Naive thymus-derived CD8-positive, alpha-beta T cell (primary cell): ENCODE measurements at regions not wholly inside any gene's neighbourhood (a gene's known extent, or its start where the extent isn't known, plus 50 kb on each side); places are given as distances from the start of the nearest gene placed in this dataset.

Experiments
- ATAC-seq, 2 donors: fragments of 150-1000 bp; cut with Tn5 transposase in 1 of 2; sonication (Bioruptor Pico), chemical (Tn5 transposase) in 1 of 2; 1 replicate in 1 of 2; 2 replicates in 1 of 2; pipeline ENCODE4 v1.10.0; 2021; ENCODE audit warnings: mild to moderate bottlenecking in 2 of 2, moderate library complexity in 2 of 2
- POLR2A ChIA-PET: fragments of 350-600 bp; sonication (Branson Sonifier 250); formaldehyde crosslinking; loops from one replicate; lab custom pipeline; 2021; ENCODE audit warnings: antibody characterized with exemption; lab: Charles Lee
- DNase-seq, 10 donors: peaks; one replicate each; pipeline versions ENCODE4 v3.0.0 to v3.0.0-alpha.2; 2020 to 2022
- H3K27ac Mint-ChIP-seq, 10 donors: one replicate each; pipeline ENCODE4 v1.8.0; 2020 to 2022; ENCODE audit warnings: mild to moderate bottlenecking in 10 of 10, mixed read lengths in 10 of 10, moderate library complexity in 4 of 10, inconsistent platforms in 1 of 10
- H3K27me3 Mint-ChIP-seq, 5 donors: one replicate each; pipeline ENCODE4 v1.8.0; 2021 to 2022; ENCODE audit warnings: mixed read lengths in 5 of 5
- H3K36me3 Mint-ChIP-seq, 3 donors: one replicate each; pipeline ENCODE4 v1.8.0; 2020 to 2022; ENCODE audit warnings: mixed read lengths in 3 of 3, mild to moderate bottlenecking in 2 of 3, inconsistent platforms in 1 of 3
- H3K4me1 Mint-ChIP-seq, 4 donors: one replicate each; pipeline ENCODE4 v1.8.0; 2021 to 2022; ENCODE audit warnings: mixed read lengths in 4 of 4
- H3K4me3 Mint-ChIP-seq, 10 donors: one replicate each; pipeline ENCODE4 v1.8.0; 2020 to 2022; ENCODE audit warnings: mild to moderate bottlenecking in 10 of 10, mixed read lengths in 10 of 10, moderate library complexity in 6 of 10, inconsistent platforms in 1 of 10
- H3K9me3 Mint-ChIP-seq, 9 donors: one replicate each; pipeline ENCODE4 v1.8.0; 2020 to 2022; ENCODE audit warnings: mixed read lengths in 9 of 9, mild to moderate bottlenecking in 3 of 9, inconsistent platforms in 1 of 9, moderate library complexity in 1 of 9

DNA sequence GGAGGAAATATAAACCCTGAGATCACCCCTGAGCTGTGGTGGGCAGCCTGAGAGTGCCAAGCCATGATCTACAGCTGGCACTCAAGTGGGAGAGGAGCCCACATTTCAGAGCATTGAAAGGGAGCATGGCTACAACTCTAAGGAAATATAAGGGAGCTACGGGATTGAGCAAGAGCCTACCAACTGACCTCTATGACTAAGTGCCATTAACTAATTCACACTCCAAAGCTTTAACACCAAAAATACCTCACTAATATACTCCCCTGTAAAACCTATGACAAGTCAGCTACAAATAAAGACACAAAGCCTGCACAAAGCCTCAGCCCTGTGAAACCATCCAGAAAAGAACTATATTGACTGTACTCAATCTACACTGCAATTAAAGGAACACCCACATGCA, 286.8 kb upstream of the RPS23 start:
- Mint-ChIP-seq H3K36me3 (no peaks in the 10 kb centered on the region), H3K4me1 (peaks cover 0 to 2% (median 0%) of the 10 kb centered on the region in 4 donors), H3K27me3 (peaks cover 0 to 23% (median 5%) of the 10 kb centered on the region in 5 donors), H3K4me3 (no peak overlapping the region), H3K9me3 (no peaks in the 10 kb centered on the region), H3K27ac (no peak overlapping the region)
- POLR2A ChIA-PET = no interaction called here
- ATAC-seq (no peak), DNase-seq (no peak)

DNA sequence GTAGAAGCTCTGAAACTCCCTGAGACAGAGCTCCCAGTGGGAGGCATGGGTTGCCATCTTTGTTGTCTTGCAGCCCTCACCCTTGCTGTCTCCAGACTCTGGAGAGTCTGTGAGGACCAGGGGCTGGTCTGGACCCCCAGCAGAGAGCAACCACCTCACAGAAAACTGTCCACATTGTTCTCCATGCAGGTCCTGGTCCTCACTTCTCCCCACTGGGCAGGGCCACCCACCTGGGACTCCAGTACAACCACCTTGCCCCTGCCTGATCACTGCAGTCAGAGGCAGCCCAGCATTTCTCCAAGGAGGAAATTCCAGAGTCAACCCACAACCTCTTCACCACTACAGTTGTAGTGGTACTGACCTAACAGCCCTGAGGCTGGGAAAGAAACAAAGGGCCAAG, 285.6 kb upstream of the RPS23 start:
- no peak for ATAC-seq
- Mint-ChIP-seq H3K4me3 (no peak overlapping the region), H3K4me1 (peaks cover 0 to 2% (median 0%) of the 10 kb centered on the region in 4 donors), H3K27ac (no peak overlapping the region), H3K36me3 (no peaks in the 10 kb centered on the region), H3K27me3 (peaks cover 0 to 23% (median 5%) of the 10 kb centered on the region in 5 donors), H3K9me3 (no peaks in the 10 kb centered on the region)
- POLR2A ChIA-PET = no interaction called here
- no peak for DNase-seq

DNA sequence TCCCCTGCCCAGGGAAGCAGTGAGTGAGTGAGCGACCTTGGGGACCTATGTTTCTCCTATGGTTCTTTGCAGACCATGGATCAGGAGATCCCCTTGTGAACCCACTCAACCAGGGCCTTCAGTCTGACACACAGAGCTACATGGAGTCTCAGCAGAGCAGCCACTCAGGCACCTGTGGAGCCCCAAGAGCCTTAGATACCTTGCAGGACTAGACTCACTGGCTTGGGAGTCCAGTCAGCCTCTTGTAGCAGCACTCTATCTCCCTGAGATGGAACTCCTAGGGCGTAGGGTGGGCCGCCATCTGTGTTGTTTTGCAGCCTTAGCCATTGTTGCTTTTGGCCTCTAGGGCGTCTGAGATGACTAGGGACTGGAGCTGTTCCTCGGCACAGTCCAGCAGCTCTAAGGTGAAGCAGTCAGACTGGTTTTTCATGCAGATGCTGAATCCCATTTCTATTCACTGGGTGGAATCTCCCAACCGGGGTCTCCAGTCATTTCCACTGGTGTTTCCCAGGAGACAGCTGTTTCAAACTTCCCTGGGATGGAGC, 284.6 kb upstream of the RPS23 start:
- ATAC-seq (no peak), DNase-seq (no peak)
- Mint-ChIP-seq H3K27ac (no peak overlapping the region), H3K9me3 (peaks cover 2 to 7% (median 5%) of the 10 kb centered on the region in 9 donors), H3K4me1 (peaks cover 0 to 2% (median 0%) of the 10 kb centered on the region in 4 donors), H3K4me3 (no peak overlapping the region), H3K36me3 (peaks cover 0 to 4% (median 0%) of the 10 kb centered on the region in 3 donors), H3K27me3 (peaks cover 0 to 23% (median 5%) of the 10 kb centered on the region in 5 donors)
- POLR2A ChIA-PET = no interaction called here

DNA sequence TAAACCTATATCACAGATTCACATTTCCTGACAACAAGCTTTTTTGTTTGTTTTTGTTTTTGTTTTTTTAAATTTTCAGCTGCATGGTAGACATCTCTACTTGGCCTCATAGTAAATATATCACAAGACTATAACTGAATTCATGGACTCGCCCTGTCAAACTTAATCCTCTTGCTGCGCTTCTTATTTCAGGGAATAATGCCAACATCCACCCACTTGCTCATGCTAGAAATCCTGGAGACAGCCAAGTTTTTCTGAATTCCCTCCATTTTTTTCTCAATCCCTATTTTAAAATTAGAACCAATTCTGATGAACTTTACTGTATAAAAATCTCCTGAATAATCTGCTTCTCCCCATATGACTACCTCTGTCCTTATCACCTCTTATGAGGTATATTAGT, 283.6 kb upstream of the RPS23 start:
- Mint-ChIP-seq H3K27me3 (peaks cover 0 to 16% (median 6%) of the 10 kb centered on the region in 5 donors), H3K9me3 (peaks cover 5 to 11% (median 9%) of the 10 kb centered on the region in 9 donors), H3K36me3 (peaks cover 0 to 9% (median 0%) of the 10 kb centered on the region in 3 donors), H3K4me1 (no peaks in the 10 kb centered on the region), H3K4me3 (no peak overlapping the region), H3K27ac (no peak overlapping the region)
- DNase-seq (no peak), ATAC-seq (no peak)
- POLR2A ChIA-PET = no interaction called here

DNA sequence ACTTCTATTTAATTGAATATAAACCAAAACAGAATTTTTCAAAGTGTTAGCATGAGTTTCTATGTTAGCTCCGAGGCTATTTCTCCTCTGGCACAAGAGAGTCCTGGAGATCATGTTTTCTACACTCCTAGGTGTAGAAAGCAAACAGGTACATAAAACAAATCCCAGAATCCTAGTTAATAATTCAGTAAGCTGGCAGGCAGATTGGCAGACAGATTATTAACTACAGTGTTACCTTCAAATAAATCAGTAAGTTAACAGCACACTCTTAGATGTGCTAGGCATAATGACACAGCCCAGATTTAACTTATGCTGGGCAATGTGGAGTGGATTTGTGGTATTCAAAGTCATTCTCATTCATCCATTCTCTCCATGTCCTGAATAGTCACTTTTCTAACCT, 282.8 kb upstream of the RPS23 start:
- POLR2A ChIA-PET = no interaction called here
- ATAC-seq = no peak
- H3K9me3 Mint-ChIP-seq = peaks cover 5 to 11% (median 9%) of the 10 kb centered on the region in 9 donors

DNA sequence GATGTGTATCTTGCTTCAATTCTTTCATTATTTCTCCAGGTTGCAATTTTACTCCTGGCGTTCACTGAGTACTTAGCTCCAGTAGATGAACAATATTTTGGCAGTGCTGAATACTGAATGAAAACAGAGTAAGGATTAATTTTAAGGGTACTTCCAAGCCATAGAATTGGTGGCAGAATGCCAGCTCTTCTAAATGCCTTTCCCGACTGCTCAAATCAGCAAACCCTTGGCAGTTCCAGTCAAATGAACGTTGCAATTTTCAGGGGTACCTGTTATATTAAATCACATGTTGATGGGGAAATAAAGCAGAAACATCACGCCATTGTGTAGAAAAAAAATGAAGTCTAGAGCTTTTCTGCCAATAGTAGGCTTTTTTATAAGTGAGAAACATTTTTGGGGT, 282.4 kb upstream of the RPS23 start:
- H3K27me3 Mint-ChIP-seq = peaks cover 0 to 16% (median 6%) of the 10 kb centered on the region in 5 donors
- H3K27ac Mint-ChIP-seq = no peak overlapping the region
- H3K9me3 Mint-ChIP-seq = peaks cover 5 to 11% (median 9%) of the 10 kb centered on the region in 9 donors
- no peak for DNase-seq
- ATAC-seq = no peak
- H3K36me3 Mint-ChIP-seq = peaks cover 0 to 9% (median 0%) of the 10 kb centered on the region in 3 donors
- H3K4me3 Mint-ChIP-seq = no peak overlapping the region
- POLR2A ChIA-PET = no interaction called here
- no peaks in the 10 kb centered on the region for H3K4me1 Mint-ChIP-seq

More for the DNA sequence above, 282.8 kb upstream of the RPS23 start:
- no peak overlapping the region for H3K27ac Mint-ChIP-seq
- DNase-seq = no peak
- H3K4me3 Mint-ChIP-seq = no peak overlapping the region
- H3K27me3 Mint-ChIP-seq = peaks cover 0 to 16% (median 6%) of the 10 kb centered on the region in 5 donors
- peaks cover 0 to 9% (median 0%) of the 10 kb centered on the region in 3 donors for H3K36me3 Mint-ChIP-seq
- H3K4me1 Mint-ChIP-seq = no peaks in the 10 kb centered on the region

DNA sequence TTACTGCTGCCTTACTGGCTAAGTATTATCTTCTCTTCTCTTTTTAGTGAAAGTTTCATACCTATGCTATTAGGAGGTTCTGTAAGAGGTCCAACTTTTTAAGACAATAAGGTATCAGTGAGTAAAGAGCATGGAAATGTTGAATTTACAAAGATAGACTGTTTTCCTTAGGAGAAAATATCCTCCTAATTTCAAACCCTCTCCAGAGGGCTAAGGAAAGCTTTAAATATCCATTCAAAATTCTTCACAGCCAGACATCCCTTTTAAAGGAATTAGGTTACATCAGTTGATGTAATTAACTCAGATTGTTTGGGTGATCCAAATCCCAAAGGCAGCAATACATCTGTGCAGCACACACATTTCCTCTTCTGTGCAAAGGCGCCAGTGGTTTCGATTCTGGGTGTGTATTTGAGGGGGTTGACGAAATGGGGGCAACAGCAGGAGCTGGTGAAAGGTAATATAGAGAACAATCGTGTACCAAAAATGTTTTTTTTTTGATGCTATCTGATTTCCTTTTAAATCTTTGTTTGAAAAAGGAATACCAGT, 273.8 kb upstream of the RPS23 start:
- Mint-ChIP-seq H3K9me3 (no peaks in the 10 kb centered on the region), H3K27ac (no peak overlapping the region), H3K4me1 (no peaks in the 10 kb centered on the region), H3K27me3 (peaks cover 0 to 2% (median 0%) of the 10 kb centered on the region in 5 donors), H3K4me3 (no peak overlapping the region), H3K36me3 (no peaks in the 10 kb centered on the region)
- POLR2A ChIA-PET = no interaction called here
- DNase-seq (no peak), ATAC-seq (no peak)

DNA sequence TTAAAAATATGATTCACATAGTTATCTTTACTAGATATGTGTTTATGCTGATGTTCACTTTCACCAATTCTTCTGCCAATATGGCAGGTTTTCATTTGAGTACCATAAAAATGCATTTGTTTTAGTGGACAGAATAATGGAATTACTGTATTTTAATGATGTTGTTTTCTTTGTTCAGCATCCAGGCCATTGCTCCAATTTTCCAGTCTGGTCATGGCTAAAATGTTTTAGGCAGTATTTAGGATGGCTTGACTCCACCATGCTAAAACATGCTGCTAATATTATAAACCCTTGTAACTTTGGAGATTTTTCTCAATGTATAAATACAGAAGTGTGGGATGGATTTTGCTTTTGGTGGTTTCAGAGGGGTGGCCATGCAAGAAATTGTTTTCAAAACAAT, 273.0 kb upstream of the RPS23 start:
- no peak overlapping the region for H3K27ac Mint-ChIP-seq
- H3K4me1 Mint-ChIP-seq = no peaks in the 10 kb centered on the region
- H3K9me3 Mint-ChIP-seq = no peaks in the 10 kb centered on the region
- ATAC-seq (no peak), DNase-seq (no peak)
- no peaks in the 10 kb centered on the region for H3K36me3 Mint-ChIP-seq
- peaks cover 0 to 2% (median 0%) of the 10 kb centered on the region in 5 donors for H3K27me3 Mint-ChIP-seq
- POLR2A ChIA-PET = no interaction called here
- H3K4me3 Mint-ChIP-seq = no peak overlapping the region

DNA sequence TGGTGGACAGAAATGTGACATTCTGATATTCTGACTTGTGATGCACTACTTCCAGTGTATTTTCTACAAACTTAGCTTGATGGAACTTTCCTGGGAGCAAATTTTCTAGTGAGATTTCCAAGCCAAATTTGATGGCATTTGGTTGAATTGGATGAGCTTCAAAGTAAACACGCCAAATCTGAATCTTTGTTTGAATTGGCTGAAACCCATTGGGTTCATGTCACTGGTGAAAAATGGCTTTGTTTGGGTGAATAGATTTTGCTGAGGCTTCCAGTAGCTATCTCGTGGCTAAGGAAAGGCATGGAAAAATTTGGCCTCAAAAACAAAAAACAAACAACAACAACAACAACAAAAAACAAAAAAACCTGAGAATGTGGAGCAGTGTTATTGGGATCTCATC, 271.1 kb upstream of the RPS23 start:
- DNase-seq (no peak), ATAC-seq (no peak)
- H3K4me3 Mint-ChIP-seq = no peak overlapping the region
- no peak overlapping the region for H3K27ac Mint-ChIP-seq
- peaks cover 0 to 3% (median 0%) of the 10 kb centered on the region in 3 donors for H3K36me3 Mint-ChIP-seq
- H3K9me3 Mint-ChIP-seq = peaks cover 0 to 4% (median 0%) of the 10 kb centered on the region in 9 donors
- H3K4me1 Mint-ChIP-seq = no peaks in the 10 kb centered on the region
- POLR2A ChIA-PET = no interaction called here
- H3K27me3 Mint-ChIP-seq = peaks cover 0 to 4% (median 0%) of the 10 kb centered on the region in 5 donors

DNA sequence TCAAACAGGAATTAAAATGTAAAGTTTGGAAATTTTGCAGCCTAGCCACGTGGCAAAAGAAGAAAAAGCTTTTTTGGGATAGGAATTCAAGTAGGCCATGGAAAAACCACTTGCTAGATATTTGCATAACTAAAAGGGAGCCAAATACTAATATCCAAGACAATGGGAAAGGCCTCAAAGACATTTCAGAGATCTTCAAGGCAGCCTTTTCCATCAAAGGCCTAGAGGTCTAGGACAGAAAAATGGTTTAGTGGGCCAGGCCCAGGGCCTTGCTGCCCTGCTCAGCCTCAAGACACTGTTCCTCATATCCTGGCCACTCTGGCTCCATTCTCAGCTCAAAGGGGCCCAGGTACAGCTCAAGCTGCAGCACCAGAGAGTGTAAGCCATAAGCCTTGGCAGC, 265.9 kb upstream of the RPS23 start:
- ATAC-seq = no peak
- Mint-ChIP-seq H3K36me3 (peaks cover 0 to 5% (median 3%) of the 10 kb centered on the region in 3 donors), H3K9me3 (peaks cover 0 to 10% (median 3%) of the 10 kb centered on the region in 9 donors), H3K27ac (peak overlapping the region in 1 of 10 donors; percentile 32), H3K27me3 (peaks cover 0 to 4% (median 0%) of the 10 kb centered on the region in 5 donors), H3K4me1 (no peaks in the 10 kb centered on the region), H3K4me3 (no peak overlapping the region)
- POLR2A ChIA-PET = no interaction called here
- DNase-seq = no peak

DNA sequence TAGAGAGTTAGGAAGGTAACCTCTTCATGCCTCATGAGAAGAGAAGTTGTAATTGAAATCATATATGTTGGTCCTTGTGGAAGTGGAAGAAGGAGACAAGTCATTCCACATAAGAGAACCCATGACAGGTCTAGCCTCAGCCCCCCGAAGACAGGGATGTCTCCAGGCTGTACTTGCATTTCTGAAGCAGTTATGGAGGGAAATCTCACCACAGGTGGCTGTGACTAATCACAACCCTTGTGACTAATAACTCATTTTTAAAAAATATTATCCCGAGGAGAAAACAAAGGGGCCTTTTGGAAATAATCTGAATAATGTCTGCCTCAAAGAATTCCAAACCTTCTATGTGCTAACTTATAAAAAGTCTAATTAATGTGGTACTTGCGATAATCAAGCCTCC, 262.1 kb upstream of the RPS23 start:
- Mint-ChIP-seq H3K4me3 (no peak overlapping the region), H3K9me3 (peaks cover 0 to 10% (median 2%) of the 10 kb centered on the region in 9 donors), H3K36me3 (peaks cover 0 to 5% (median 3%) of the 10 kb centered on the region in 3 donors), H3K27me3 (peaks cover 0 to 5% (median 0%) of the 10 kb centered on the region in 5 donors), H3K4me1 (no peaks in the 10 kb centered on the region), H3K27ac (no peak overlapping the region)
- POLR2A ChIA-PET = no interaction called here
- DNase-seq (no peak), ATAC-seq (no peak)

DNA sequence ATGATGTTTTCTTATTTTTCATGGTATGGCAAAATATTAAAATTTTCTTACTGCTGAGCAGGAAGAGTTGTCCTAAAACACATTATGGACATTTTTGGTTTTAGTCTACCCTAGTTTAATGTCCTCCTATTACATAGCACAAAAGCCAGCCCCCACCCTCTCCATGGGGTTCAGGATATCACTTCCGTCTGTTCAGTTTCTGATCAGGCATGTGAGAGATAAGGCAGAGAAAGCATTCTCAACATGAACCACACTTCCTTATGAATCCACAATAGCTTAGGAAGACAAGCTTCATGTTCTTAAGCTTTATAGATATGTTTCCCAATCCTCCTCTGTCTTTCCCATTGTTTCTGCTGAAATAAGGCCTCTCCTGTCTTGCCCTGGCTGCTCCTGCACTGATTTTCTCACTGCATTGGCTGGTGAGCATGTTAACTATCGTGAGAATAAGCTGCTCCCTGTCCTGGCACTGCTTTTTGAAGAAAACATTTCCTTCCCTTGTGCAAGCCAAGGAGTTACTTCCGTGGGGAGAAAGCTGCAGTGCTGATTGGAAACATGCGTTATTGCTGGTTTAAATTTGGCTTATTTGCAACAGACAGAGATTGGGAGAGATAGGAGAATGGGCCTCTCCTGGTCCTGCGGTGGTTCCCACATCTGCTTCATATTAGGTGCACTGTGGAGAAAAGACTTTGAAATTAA, 260.3 kb upstream of the RPS23 start:
- ATAC-seq = no peak
- H3K4me1 Mint-ChIP-seq = no peaks in the 10 kb centered on the region
- H3K36me3 Mint-ChIP-seq = peaks cover 0 to 4% (median 0%) of the 10 kb centered on the region in 3 donors
- H3K9me3 Mint-ChIP-seq = peaks cover 0 to 4% (median 0%) of the 10 kb centered on the region in 9 donors
- no peak overlapping the region for H3K27ac Mint-ChIP-seq
- no peak for DNase-seq
- no peak overlapping the region for H3K4me3 Mint-ChIP-seq
- peaks cover 0 to 7% (median 0%) of the 10 kb centered on the region in 5 donors for H3K27me3 Mint-ChIP-seq
- POLR2A ChIA-PET = no interaction called here

DNA sequence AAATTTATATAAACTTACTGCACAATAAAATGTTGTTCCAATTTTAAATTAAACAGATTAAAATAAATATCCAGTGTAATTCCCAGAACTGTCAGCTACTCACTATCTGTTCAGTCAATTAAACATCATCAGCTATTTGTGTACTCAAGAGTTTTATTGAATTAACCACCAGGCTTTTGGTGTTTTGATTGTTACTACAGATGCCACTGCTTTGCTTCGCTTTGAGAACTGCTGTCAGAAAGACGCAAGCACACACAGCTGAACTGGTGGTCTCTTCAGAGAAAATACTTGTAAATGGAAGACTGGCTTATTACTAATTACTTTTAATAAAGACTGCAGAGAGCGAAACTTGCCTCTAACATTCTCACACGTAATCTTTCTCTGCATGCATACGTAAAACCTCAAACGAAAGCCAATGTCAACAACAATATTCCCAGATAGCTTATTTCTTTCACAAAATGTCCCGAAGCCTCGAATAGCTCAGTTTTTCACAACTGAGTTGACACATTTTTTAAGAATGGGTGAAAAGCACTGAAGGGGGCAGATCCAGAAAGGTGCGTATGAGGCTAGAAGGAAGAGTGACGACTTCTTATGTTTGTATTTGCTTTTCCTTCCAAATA, 259.6 kb upstream of the RPS23 start:
- no peaks in the 10 kb centered on the region for H3K4me1 Mint-ChIP-seq
- no peak overlapping the region for H3K4me3 Mint-ChIP-seq
- peaks cover 0 to 1% (median 0%) of the 10 kb centered on the region in 9 donors for H3K9me3 Mint-ChIP-seq

More for the DNA sequence above, 259.6 kb upstream of the RPS23 start:
- POLR2A ChIA-PET = no interaction called here
- H3K36me3 Mint-ChIP-seq = no peaks in the 10 kb centered on the region
- ATAC-seq (no peak), DNase-seq (no peak)
- H3K27ac Mint-ChIP-seq = no peak overlapping the region
- peaks cover 0 to 7% (median 0%) of the 10 kb centered on the region in 5 donors for H3K27me3 Mint-ChIP-seq
